GM13977 (cell line): ENCODE measurements at regions not wholly inside any gene's neighbourhood (a gene's known extent, or its start where the extent isn't known, plus 50 kb on each side); places are given as distances from the start of the nearest gene placed in this dataset.
"Not testable (repeated sequence)": the region's sequence is repeated elsewhere in the genome, so short reads cannot be mapped to it uniquely, and the experiment has no call there.

Source experiments
- DNase-seq: peaks from one replicate; pipeline ENCODE4 v3.0.0; 2012; ENCODE audit warnings: low spot score
- CTCF ChIP-seq: IDR thresholded peaks from 2 replicates; pipeline ENCODE4 v1.5.1; 2012; ENCODE audit warnings: mild to moderate bottlenecking, control low read depth; ENCODE audit not compliant: insufficient read depth; ENCODE audit errors: extremely low read depth, missing control alignments
- in situ Hi-C: fragments of 300-500 bp; cut with MboI; formaldehyde crosslinking; loops from one replicate; pipeline ENCODE4 v1.12.0; 2022; ENCODE audit warnings: low sequenced_read_pairs, low pct_unique_long_range_greater_than_20kb, mixed read lengths, inconsistent platforms; ENCODE audit not compliant: unreplicated experiment

GRCh38 chrX:16067886-16068515 is 55.4 kb upstream of the GRPR start:
- no peak for TF ChIP-seq CTCF
- in situ Hi-C loops = no loop called here
- no peak for DNase-seq

GRCh38 chrX:16063921-16064320 is 59.4 kb upstream of the GRPR start:
- no peak for DNase-seq
- in situ Hi-C loops = no loop called here
- no peak for TF ChIP-seq CTCF

- no peak for TF ChIP-seq CTCF
- no peak for DNase-seq
- in situ Hi-C loops = no loop called here
These were observed 60.2 kb upstream of the GRPR start for GRCh38 chrX:16063141-16063540.

GRCh38 chrX:16061296-16061695 is 62.1 kb upstream of the GRPR start:
- in situ Hi-C loops = no loop called here
- no peak for DNase-seq
- no peak for TF ChIP-seq CTCF

- no peak for TF ChIP-seq CTCF
- in situ Hi-C loops = no loop called here
These were observed 63.1 kb upstream of the GRPR start for GRCh38 chrX:16060252-16060651.

GRCh38 chrX:16049126-16049525 is 74.2 kb upstream of the GRPR start:
- in situ Hi-C loops, DNase-seq: not testable (repeated sequence)

More at GRCh38 chrX:16060252-16060651, 63.1 kb upstream of the GRPR start:
- DNase-seq = no peak

GRCh38 chrX:16042980-16043379 is 80.4 kb upstream of the GRPR start:
- DNase-seq = no peak
- TF ChIP-seq CTCF = no peak
- in situ Hi-C loops = no loop called here
